Spleen (tissue), 11 donors: ENCODE measurements at regions not wholly inside any gene's neighbourhood (a gene's known extent, or its start where the extent isn't known, plus 50 kb on each side); places are given as distances from the start of the nearest gene placed in this dataset.
A peak's percentile ranks its signal among the peaks of the same experiment; 100 is the strongest.

Experiments used
- DNase-seq: peaks from one replicate; pipeline ENCODE4 v3.0.0-alpha.2; 2020
- H3K27ac ChIP-seq, 8 donors: fragments of 200-600 bp; sonication (generic) in 7 of 8; 1 replicate in 4 of 8; 2 replicates in 4 of 8; pipeline versions ENCODE4 v1.5.0 to v1.8.0; 2016 to 2021; ENCODE audit warnings: inconsistent platforms in 4 of 8, mild to moderate bottlenecking in 4 of 8, moderate library complexity in 1 of 8
- H3K27me3 ChIP-seq, 7 donors: fragments of 200-600 bp; sonication (generic) in 6 of 7; replicated peaks in 1 of 7; 1 replicate in 4 of 7; 2 replicates in 3 of 7; pipeline versions ENCODE4 v1.5.0 to v1.8.0; 2016 to 2021; ENCODE audit warnings: inconsistent platforms in 3 of 7, mild to moderate bottlenecking in 1 of 7
- H3K36me3 ChIP-seq, 6 donors: fragments of 200-600 bp; sonication (generic) in 5 of 6; 1 replicate in 4 of 6; 2 replicates in 2 of 6; pipeline versions ENCODE4 v1.5.0 to v1.8.0; 2016 to 2021; ENCODE audit warnings: inconsistent platforms in 2 of 6
- H3K4me1 ChIP-seq, 6 donors: fragments of 200-600 bp; sonication (generic) in 5 of 6; 1 replicate in 3 of 6; 2 replicates in 3 of 6; pipeline versions ENCODE4 v1.5.0 to v1.8.0; 2016 to 2021; ENCODE audit warnings: inconsistent platforms in 3 of 6
- H3K4me3 ChIP-seq, 8 donors: fragments of 200-600 bp; sonication (generic) in 7 of 8; 1 replicate in 4 of 8; 2 replicates in 4 of 8; pipeline versions ENCODE4 v1.5.0 to v1.8.0; 2016 to 2021; ENCODE audit warnings: inconsistent platforms in 4 of 8, mild to moderate bottlenecking in 4 of 8, moderate library complexity in 2 of 8
- H3K9me3 ChIP-seq, 8 donors: fragments of 200-600 bp; sonication (generic) in 7 of 8; 1 replicate in 4 of 8; 2 replicates in 4 of 8; pipeline versions ENCODE4 v1.5.0 to v1.8.0; 2016 to 2021; ENCODE audit warnings: inconsistent platforms in 4 of 8
- CTCF ChIP-seq, 11 experiments: fragments of 200-600 bp in 7 of 11; fragments of 450-650 bp in 4 of 11; sonication (generic) in 4 of 11; IDR thresholded peaks in 8 of 11; conservative IDR thresholded peaks in 3 of 11; 1 replicate in 7 of 11; 2 replicates in 4 of 11; pipeline versions ENCODE4 v1.4.0 to v1.8.0; 2016 to 2021; ENCODE audit warnings: antibody characterized with exemption in 11 of 11, inconsistent platforms in 4 of 11, mild to moderate bottlenecking in 1 of 11
- POLR2A ChIP-seq, 3 donors: fragments of 450-650 bp; IDR thresholded peaks; one replicate each; pipeline ENCODE4 v1.5.1; 2017; ENCODE audit warnings: antibody characterized with exemption in 3 of 3, mild to moderate bottlenecking in 1 of 3
- POLR2AphosphoS5 ChIP-seq, 3 donors: sonication (generic); formaldehyde crosslinking; IDR thresholded peaks; one replicate each; pipeline ENCODE4 v1.5.1; 2017; ENCODE audit warnings: antibody characterized with exemption in 3 of 3
- WGBS, 5 donors: extraction: QIAGEN DNeasy Blood & Tissue Kit in 3 of 5; methylation state at CpG; one replicate each; pipeline versions ENCODE4 v1.1.5 to v1.1.7; 2013 to 2018; 5-methylcytosine and 5-hydroxymethylcytosine counted together
- intact Hi-C: fragments of 100-400 bp; cut with DNase I; formaldehyde crosslinking; loops from one replicate; pipeline ENCODE4 v1.15.0; 2023; ENCODE audit warnings: low total_unique reads
- donor health status: healthy with polysubstance abuse.
- donor health status: DM: no; HTN: no; CAD: no; lungs with moderate emphysema.
- donor health status: DM: no; HTN: no; CAD: no.
- donor health status: Bipolar disorder and iron deficiency.
- donor health status: healthy.
- donor health status: DM: no; HTN: no; CAD: no.
- donor health status: DM: yes; HTN: yes; CAD: no.

- DNase-seq: no peak
- TF ChIP-seq POLR2AphosphoS5 (IDR thresholded peaks at IDR 0.05) (no peak), POLR2A (IDR thresholded peaks at IDR 0.05) (no peak), CTCF (IDR thresholded peaks at IDR 0.05 in 8 of 11, conservative IDR thresholded peaks at IDR 0.05 in 3 of 11) (no peak)
- peaks cover 0 to 11% (median 0%) of the 10 kb centered on the region in 7 donors for H3K27me3 ChIP-seq
- peaks cover 8 to 46% (median 31%) of the 10 kb centered on the region in 6 donors for H3K4me1 ChIP-seq
- no peak overlapping the region for H3K27ac ChIP-seq
- no peak overlapping the region for H3K4me3 ChIP-seq
- intact Hi-C loops: no loop called here
- H3K9me3 ChIP-seq: no peaks in the 10 kb centered on the region
- 40 to 64% (median 47%) methylated on average over 2 of the region's 2 CpGs for WGBS, 5 donors
- H3K36me3 ChIP-seq: no peaks in the 10 kb centered on the region
Observed at GRCh38 chr15:99481951-99482230, 83.9 kb upstream of the MEF2A start.

- peaks cover 0 to 12% (median 0%) of the 10 kb centered on the region in 7 donors for H3K27me3 ChIP-seq
- H3K4me1 ChIP-seq: peaks cover 0 to 45% (median 27%) of the 10 kb centered on the region in 6 donors
- no peak overlapping the region for H3K4me3 ChIP-seq
- no peak overlapping the region for H3K27ac ChIP-seq
- H3K36me3 ChIP-seq: no peaks in the 10 kb centered on the region
- intact Hi-C loops: no loop called here
- no peaks in the 10 kb centered on the region for H3K9me3 ChIP-seq
- no peak for DNase-seq
- WGBS, 5 donors: 90 to 96% (median 95%) methylated on average over 4 of the region's 4 CpGs
- TF ChIP-seq POLR2AphosphoS5 (IDR thresholded peaks at IDR 0.05): no peak
Observed at GRCh38 chr15:99482993-99483392, 82.8 kb upstream of the MEF2A start.

GRCh38 chr15:99485153-99485961, 80.4 kb upstream of the MEF2A start:
- Histone ChIP-seq H3K27me3 (peaks cover 0 to 12% (median 0%) of the 10 kb centered on the region in 7 donors), H3K4me1 (peaks cover 0 to 31% (median 26%) of the 10 kb centered on the region in 6 donors), H3K4me3 (peak overlapping the region in 3 of 8 donors; percentile 12 to 61 (median 26)), H3K27ac (peak overlapping the region; percentile 46 to 87 (median 73)), H3K9me3 (no peaks in the 10 kb centered on the region), H3K36me3 (no peaks in the 10 kb centered on the region)
- 17 to 29% (median 22%) methylated on average over 11 of the region's 11 CpGs for WGBS, 5 donors
- DNase-seq: no peak
- no peak for TF ChIP-seq POLR2A (IDR thresholded peaks at IDR 0.05)
- TF ChIP-seq CTCF (IDR thresholded peaks at IDR 0.05 in 8 of 11, conservative IDR thresholded peaks at IDR 0.05 in 3 of 11): no peak
- no peak for TF ChIP-seq POLR2AphosphoS5 (IDR thresholded peaks at IDR 0.05)
- intact Hi-C loops: no loop called here

GRCh38 chr15:99485992-99486370, 79.8 kb upstream of the MEF2A start:
- H3K27ac ChIP-seq: peak overlapping the region; percentile 46 to 87 (median 73)
- H3K36me3 ChIP-seq: no peaks in the 10 kb centered on the region
- DNase-seq: no peak
- no peaks in the 10 kb centered on the region for H3K9me3 ChIP-seq
- WGBS, 5 donors: 13 to 28% (median 21%) methylated on average over 9 of the region's 9 CpGs
- peaks cover 0 to 12% (median 0%) of the 10 kb centered on the region in 7 donors for H3K27me3 ChIP-seq
- intact Hi-C loops: no loop called here
- H3K4me1 ChIP-seq: peaks cover 0 to 31% (median 26%) of the 10 kb centered on the region in 6 donors
- TF ChIP-seq POLR2A (IDR thresholded peaks at IDR 0.05): no peak
- TF ChIP-seq POLR2AphosphoS5 (IDR thresholded peaks at IDR 0.05): no peak
- TF ChIP-seq CTCF (IDR thresholded peaks at IDR 0.05 in 8 of 11, conservative IDR thresholded peaks at IDR 0.05 in 3 of 11): no peak
- H3K4me3 ChIP-seq: peak overlapping the region in 5 of 8 donors; percentile 5 to 61 (median 26)
